Fibroblast of lung (primary cell): ENCODE measurements at regions not wholly inside any gene's neighbourhood (a gene's known extent, or its start where the extent isn't known, plus 50 kb on each side); places are given as distances from the start of the nearest gene placed in this dataset.

Source experiments
- CTCF ChIP-seq, 2 donors: IDR thresholded peaks in 1 of 2; conservative IDR thresholded peaks in 1 of 2; 1 replicate in 1 of 2; 2 replicates in 1 of 2; pipeline ENCODE4 v1.5.1; 2011 to 2012; ENCODE audit warnings: low read length in 2 of 2, control low read depth in 1 of 2, inconsistent platforms in 1 of 2, low read depth in 1 of 2, mild to moderate bottlenecking in 1 of 2
- EZH2 ChIP-seq: IDR thresholded peaks from 2 replicates; pipeline ENCODE4 v1.5.1; 2012; ENCODE audit warnings: low read length, control low read depth, mild to moderate bottlenecking; ENCODE audit errors: missing control alignments

DNA sequence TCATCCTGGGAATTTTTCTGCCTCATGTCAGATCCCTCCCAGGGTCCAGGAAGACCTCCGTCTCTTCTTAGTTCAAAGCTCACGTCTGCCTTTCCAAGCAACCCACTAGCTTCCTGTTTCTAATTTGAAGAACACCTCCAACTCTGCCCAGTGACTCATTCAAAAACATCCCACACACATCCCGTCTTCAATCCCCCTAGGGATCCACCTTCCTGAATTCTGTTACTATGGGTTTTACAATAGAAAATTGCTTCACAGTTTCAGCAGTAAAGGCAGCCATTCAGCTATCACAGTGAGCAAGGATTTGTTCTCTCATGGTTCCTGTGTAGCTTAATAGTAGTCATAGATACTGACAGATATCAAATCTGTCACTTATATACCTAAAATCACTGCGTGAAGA, 308.3 kb upstream of the CCDC54 start:
- TF ChIP-seq CTCF (conservative IDR thresholded peaks at IDR 0.05 in 1 of 2, IDR thresholded peaks at IDR 0.05 in 1 of 2; ENCODE audit: low read depth in 1 of 2, low read length in 2 of 2) (no peak), EZH2 (no peak)
